K562 (cell line): ENCODE measurements at regions not wholly inside any gene's neighbourhood (a gene's known extent, or its start where the extent isn't known, plus 50 kb on each side); places are given as distances from the start of the nearest gene placed in this dataset.
A peak's percentile ranks its signal among the peaks of the same experiment; 100 is the strongest.

Source experiments
- CGGBP1 ChIP-seq: fragments of 250-450 bp; sonication (Bioruptor Pico); IDR thresholded peaks from 2 replicates; pipeline ENCODE4 v1.9.0; 2021; ENCODE audit warnings: mild to moderate bottlenecking
- DEAF1 ChIP-seq: fragments of 450-650 bp; formaldehyde crosslinking; IDR thresholded peaks from 2 replicates; pipeline ENCODE4 v1.4.0; 2020; ENCODE audit warnings: mild to moderate bottlenecking, moderate library complexity
- ETS2 ChIP-seq: IDR thresholded peaks from 2 replicates; pipeline ENCODE4 v1.6.1; 2016; ENCODE audit warnings: borderline replicate concordance, missing genetic modification characterization, mild to moderate bottlenecking, moderate library complexity, missing compliant biosample characterization; ENCODE audit not compliant: poor library complexity, severe bottlenecking
- GATA2 ChIP-seq: sonication (generic); formaldehyde crosslinking; IDR thresholded peaks from 2 replicates; pipeline ENCODE4 v1.4.0; 2020; ENCODE audit warnings: mild to moderate bottlenecking, missing genetic modification reagents
- KDM5B ChIP-seq: fragments of 200-600 bp; sonication (generic); IDR thresholded peaks from 2 replicates; pipeline ENCODE4 v1.6.1; 2012; ENCODE audit warnings: low read depth, mild to moderate bottlenecking, moderate library complexity, low read length, control low read depth, inconsistent platforms; ENCODE audit not compliant: insufficient replicate concordance
- MAZ ChIP-seq, 2 experiments: fragments of 450-650 bp in 1 of 2; sonication (generic) in 1 of 2; formaldehyde crosslinking; IDR thresholded peaks in 1 of 2; conservative IDR thresholded peaks in 1 of 2; 2 replicates each; pipeline versions ENCODE4 v1.4.0 to v1.5.0; 2020; ENCODE audit warnings: mild to moderate bottlenecking in 1 of 2, missing genetic modification reagents in 1 of 2
- NUFIP1 ChIP-seq: fragments of 450-650 bp; IDR thresholded peaks from 2 replicates; pipeline ENCODE4 v1.6.1; 2018; ENCODE audit not compliant: partially characterized antibody
- PREB ChIP-seq: sonication (generic); formaldehyde crosslinking; IDR thresholded peaks from 2 replicates; pipeline ENCODE4 v1.8.1; 2023; ENCODE audit warnings: mild to moderate bottlenecking, missing genetic modification reagents
- RBBP5 ChIP-seq: fragments of 200-600 bp; sonication (generic); IDR thresholded peaks from 2 replicates; pipeline ENCODE4 v1.6.1; 2012; ENCODE audit warnings: borderline replicate concordance, mild to moderate bottlenecking, low read length, control low read depth, inconsistent platforms; ENCODE audit not compliant: insufficient read depth, poor library complexity, severe bottlenecking
- SIN3B ChIP-seq: fragments of 450-650 bp; IDR thresholded peaks from 2 replicates; pipeline ENCODE4 v1.6.1; 2017; ENCODE audit warnings: low read depth, mild to moderate bottlenecking, moderate library complexity
- SOX6 ChIP-seq: fragments of 450-650 bp; IDR thresholded peaks from 2 replicates; pipeline ENCODE4 v1.6.1; 2014; ENCODE audit warnings: mild to moderate bottlenecking
- SRSF1 ChIP-seq: fragments of 200-400 bp; formaldehyde crosslinking; IDR thresholded peaks from 2 replicates; pipeline ENCODE4 v1.6.1; 2017; ENCODE audit warnings: mild to moderate bottlenecking, low read depth, low read length, moderate library complexity
- TAF1 ChIP-seq: IDR thresholded peaks from 2 replicates; pipeline ENCODE4 v1.6.1; 2011; ENCODE audit warnings: mild to moderate bottlenecking, low read length, moderate library complexity; ENCODE audit not compliant: insufficient read depth, control insufficient read depth, severe bottlenecking; ENCODE audit errors: extremely low read depth
- TAF9B ChIP-seq: fragments of 450-650 bp; IDR thresholded peaks from 2 replicates; pipeline ENCODE4 v1.6.1; 2018; ENCODE audit warnings: mild to moderate bottlenecking; ENCODE audit not compliant: partially characterized antibody
- TBL1XR1 ChIP-seq, 2 experiments: IDR thresholded peaks; 2 replicates each; pipeline ENCODE4 v1.6.1; 2012; ENCODE audit warnings: improper control_type of control experiment in 2 of 2, low read length in 2 of 2, mild to moderate bottlenecking in 1 of 2
- TFAP4 ChIP-seq: sonication (generic); formaldehyde crosslinking; IDR thresholded peaks from 2 replicates; pipeline ENCODE4 v1.8.0; 2022; ENCODE audit warnings: missing genetic modification reagents, mild to moderate bottlenecking, moderate library complexity, borderline replicate concordance
- ZNF253 ChIP-seq: fragments of 250-450 bp; sonication (Bioruptor Pico); conservative IDR thresholded peaks from 2 replicates; pipeline ENCODE4 v1.6.1; 2021; ENCODE audit warnings: mild to moderate bottlenecking
- ZNF41 ChIP-seq: fragments of 250-450 bp; sonication (Bioruptor Pico); conservative IDR thresholded peaks from 2 replicates; pipeline ENCODE4 v1.4.0; 2020; ENCODE audit warnings: mild to moderate bottlenecking
- ZNF707 ChIP-seq: fragments of 250-450 bp; sonication (Bioruptor Pico); conservative IDR thresholded peaks from 2 replicates; pipeline ENCODE4 v1.8.0; 2022; ENCODE audit warnings: inconsistent platforms, mild to moderate bottlenecking, moderate library complexity
- TF ChIP-seq, protein P1 (sequence below): sonication (generic); formaldehyde crosslinking; IDR thresholded peaks from 2 replicates; pipeline ENCODE4 v1.8.0; 2022; ENCODE audit warnings: mild to moderate bottlenecking, missing genetic modification reagents, borderline replicate concordance
- TF ChIP-seq, protein P2 (sequence below): fragments of 450-650 bp; formaldehyde crosslinking; IDR thresholded peaks from 2 replicates; pipeline ENCODE4 v1.4.0; 2022; ENCODE audit warnings: missing genetic modification characterization

DNA sequence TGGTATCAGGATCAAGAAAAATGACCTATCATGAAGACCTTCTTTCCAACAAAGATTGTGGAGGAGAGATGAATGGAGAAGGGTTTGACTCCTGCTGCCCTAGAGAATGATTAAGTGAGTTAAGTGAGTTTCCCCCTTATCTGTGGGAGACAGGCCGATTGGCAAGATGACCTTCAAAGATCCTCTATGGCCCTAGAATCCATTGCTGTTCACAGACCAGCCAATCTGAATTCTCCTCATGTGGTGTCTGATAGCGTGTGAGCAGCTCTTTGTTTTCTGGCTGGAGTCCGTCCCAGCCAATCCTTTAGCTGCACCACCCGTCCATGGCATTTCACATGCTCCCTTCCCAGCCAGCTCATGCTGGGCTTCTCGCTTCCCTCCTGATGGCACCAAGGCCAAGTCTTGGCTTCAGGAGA is 79.4 kb downstream of the MARCHF4 start (continued):
- TF ChIP-seq PREB (CRISPR knock-in tag) (no peak), TFAP4 (CRISPR knock-in tag) (0 out of 2 replicates have a peak, but pooled peaks have one; percentile 12), ZNF707 (CRISPR knock-in tag) (no peak), NUFIP1 (no peak), KDM5B (no peak), SIN3B (no peak), GATA2 (peak; percentile 54; the same call in 1 of the 2 replicates), TAF1 (no peak), ZNF253 (CRISPR knock-in tag) (no peak), TBL1XR1 (IDR thresholded peaks at IDR 0.05; ENCODE audit: low read length in 2 of 2) (peak in 1 of 2 experiments; percentile 24; a peak in 1 of 4 replicates), MAZ (CRISPR knock-in tag; conservative IDR thresholded peaks at IDR 0.05 in 1 of 2, IDR thresholded peaks at IDR 0.05 in 1 of 2) (no peak), DEAF1 (CRISPR knock-in tag) (no peak), ZNF41 (CRISPR knock-in tag) (no peak), SRSF1 (no peak), TAF9B (no peak), ETS2 (tag) (no peak), RBBP5 (no peak), CGGBP1 (no peak), SOX6 (peak; percentile 85)
- TF ChIP-seq, protein P1, sequence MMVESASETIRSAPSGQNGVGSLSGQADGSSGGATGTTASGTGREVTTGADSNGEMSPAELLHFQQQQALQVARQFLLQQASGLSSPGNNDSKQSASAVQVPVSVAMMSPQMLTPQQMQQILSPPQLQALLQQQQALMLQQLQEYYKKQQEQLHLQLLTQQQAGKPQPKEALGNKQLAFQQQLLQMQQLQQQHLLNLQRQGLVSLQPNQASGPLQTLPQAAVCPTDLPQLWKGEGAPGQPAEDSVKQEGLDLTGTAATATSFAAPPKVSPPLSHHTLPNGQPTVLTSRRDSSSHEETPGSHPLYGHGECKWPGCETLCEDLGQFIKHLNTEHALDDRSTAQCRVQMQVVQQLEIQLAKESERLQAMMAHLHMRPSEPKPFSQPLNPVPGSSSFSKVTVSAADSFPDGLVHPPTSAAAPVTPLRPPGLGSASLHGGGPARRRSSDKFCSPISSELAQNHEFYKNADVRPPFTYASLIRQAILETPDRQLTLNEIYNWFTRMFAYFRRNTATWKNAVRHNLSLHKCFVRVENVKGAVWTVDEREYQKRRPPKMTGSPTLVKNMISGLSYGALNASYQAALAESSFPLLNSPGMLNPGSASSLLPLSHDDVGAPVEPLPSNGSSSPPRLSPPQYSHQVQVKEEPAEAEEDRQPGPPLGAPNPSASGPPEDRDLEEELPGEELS (CRISPR knock-in tag): no peak
- TF ChIP-seq, protein P2, sequence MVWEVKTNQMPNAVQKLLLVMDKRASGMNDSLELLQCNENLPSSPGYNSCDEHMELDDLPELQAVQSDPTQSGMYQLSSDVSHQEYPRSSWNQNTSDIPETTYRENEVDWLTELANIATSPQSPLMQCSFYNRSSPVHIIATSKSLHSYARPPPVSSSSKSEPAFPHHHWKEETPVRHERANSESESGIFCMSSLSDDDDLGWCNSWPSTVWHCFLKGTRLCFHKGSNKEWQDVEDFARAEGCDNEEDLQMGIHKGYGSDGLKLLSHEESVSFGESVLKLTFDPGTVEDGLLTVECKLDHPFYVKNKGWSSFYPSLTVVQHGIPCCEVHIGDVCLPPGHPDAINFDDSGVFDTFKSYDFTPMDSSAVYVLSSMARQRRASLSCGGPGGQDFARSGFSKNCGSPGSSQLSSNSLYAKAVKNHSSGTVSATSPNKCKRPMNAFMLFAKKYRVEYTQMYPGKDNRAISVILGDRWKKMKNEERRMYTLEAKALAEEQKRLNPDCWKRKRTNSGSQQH (CRISPR knock-in tag): no peak
